ENCODE measurements at regions not wholly inside any gene's neighbourhood (a gene's known extent, or its start where the extent isn't known, plus 50 kb on each side); places are given as distances from the start of the nearest gene placed in this dataset.

DNA sequence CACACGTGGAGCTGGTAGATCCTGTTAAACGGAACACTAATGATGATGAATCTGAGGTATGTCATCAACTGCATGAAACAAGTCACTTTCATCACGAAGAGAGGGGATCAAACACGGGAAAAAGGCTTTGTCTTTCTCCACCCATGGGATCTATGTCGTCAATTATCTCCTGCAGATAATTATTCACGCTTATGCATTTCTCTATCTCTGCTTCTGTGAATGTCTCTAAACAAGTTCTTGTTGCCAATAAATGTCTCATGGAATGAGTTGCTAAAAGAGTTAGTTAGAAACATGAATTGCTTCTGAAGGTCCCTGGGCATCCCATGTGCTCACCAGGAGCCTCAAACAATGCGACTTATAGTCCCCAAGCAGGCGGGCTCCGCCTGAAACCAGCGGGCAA, 1228.2 kb upstream of the TMEM132C start:
- TF ChIP-seq GATA3 (IDR thresholded peaks at IDR 0.05; ENCODE audit: low read depth, low read length) (no peak), GATA2 (IDR thresholded peaks at IDR 0.05; ENCODE audit: low read depth, low read length) (no peak)

Data from SH-SY5Y (cell line).